IMR-90 (cell line): ENCODE measurements at regions not wholly inside any gene's neighbourhood (a gene's known extent, or its start where the extent isn't known, plus 50 kb on each side); places are given as distances from the start of the nearest gene placed in this dataset.

ENCODE experiments used
- ATAC-seq: fragments of 200-7000 bp; cut with Tn5 transposase; 2 replicates; pipeline ENCODE4 v1.9.1; 2020; ENCODE audit warnings: low read depth, mild to moderate bottlenecking, moderate library complexity
- BruUV-seq: library from RNA; stranded (reverse); fragments of 400-500 nt; replicated peaks from 2 replicates; lab custom pipeline; 2021; lab: Mats Ljungman, UMichigan
- CTCF ChIA-PET: fragments of 300-600 bp; formaldehyde crosslinking; extraction: SDS; loops from one replicate; lab custom pipeline; 2021; ENCODE audit warnings: antibody characterized with exemption; lab: Yijun Ruan, JAX
- POLR2A ChIA-PET: fragments of 300-600 bp; sonication (Branson Sonifier 250); formaldehyde crosslinking; loops from one replicate; lab custom pipeline; 2022; ENCODE audit warnings: antibody characterized with exemption; ENCODE audit not compliant: unreplicated experiment; lab: Charles Lee
- DNase-seq: peaks from one replicate; pipeline ENCODE4 v3.0.0; 2013
- H2AFZ ChIP-seq: replicated peaks from 2 replicates; pipeline ENCODE3; 2013; ENCODE audit warnings: low read length, mild to moderate bottlenecking; ENCODE audit not compliant: poor library complexity
- H2AK5ac ChIP-seq: 2 replicates; pipeline ENCODE4 v1.6.1; 2013; ENCODE audit warnings: low read depth, low read length, inconsistent platforms
- H2AK9ac ChIP-seq: replicated peaks from 2 replicates; pipeline ENCODE3; 2013; ENCODE audit warnings: mild to moderate bottlenecking, low read depth, low read length, moderate library complexity; ENCODE audit not compliant: poor library complexity
- H2BK120ac ChIP-seq: 2 replicates; pipeline ENCODE4 v1.6.1; 2013; ENCODE audit warnings: low read depth, low read length, inconsistent platforms
- H2BK15ac ChIP-seq: 3 replicates; pipeline ENCODE4 v1.6.1; 2013; ENCODE audit warnings: low read depth, low read length, inconsistent platforms
- H2BK20ac ChIP-seq: 2 replicates; pipeline ENCODE4 v1.6.1; 2013; ENCODE audit warnings: low read depth, mild to moderate bottlenecking, inconsistent platforms, low read length, moderate library complexity
- H2BK5ac ChIP-seq: 2 replicates; pipeline ENCODE4 v1.6.1; 2013; ENCODE audit warnings: mild to moderate bottlenecking, low read depth, low read length, inconsistent platforms; ENCODE audit not compliant: poor library complexity, severe bottlenecking
- H3K14ac ChIP-seq: replicated peaks from 2 replicates; pipeline ENCODE4 v1.6.1; 2013; ENCODE audit warnings: low read depth, low read length, inconsistent platforms
- H3K18ac ChIP-seq: 2 replicates; pipeline ENCODE4 v1.6.1; 2013; ENCODE audit warnings: low read depth, low read length, control low read depth
- H3K23ac ChIP-seq: 2 replicates; pipeline ENCODE4 v1.6.1; 2013; ENCODE audit warnings: low read depth, low read length, inconsistent platforms
- H3K27ac ChIP-seq: 2 replicates; pipeline ENCODE4 v1.5.1; 2013; ENCODE audit warnings: mild to moderate bottlenecking, control low read depth, low read length; ENCODE audit not compliant: insufficient read depth
- H3K27me3 ChIP-seq: 2 replicates; pipeline ENCODE4 v1.6.1; 2013; ENCODE audit warnings: low read length; ENCODE audit not compliant: control insufficient read depth, insufficient read depth
- H3K36me3 ChIP-seq: 2 replicates; pipeline ENCODE4 v1.6.1; 2013; ENCODE audit warnings: low read length, mixed read lengths; ENCODE audit not compliant: control insufficient read depth, insufficient read depth
- H3K4ac ChIP-seq: 2 replicates; pipeline ENCODE4 v1.6.1; 2013; ENCODE audit warnings: low read depth, low read length, inconsistent platforms
- H3K4me1 ChIP-seq: 2 replicates; pipeline ENCODE4 v1.6.1; 2013; ENCODE audit warnings: low read length, mixed read lengths; ENCODE audit not compliant: control insufficient read depth, insufficient read depth
- H3K4me2 ChIP-seq: 2 replicates; pipeline ENCODE4 v1.6.1; 2013; ENCODE audit warnings: low read depth, mild to moderate bottlenecking, control low read depth, low read length, moderate library complexity
- H3K4me3 ChIP-seq: 2 replicates; pipeline ENCODE4 v1.5.1; 2013; ENCODE audit warnings: low read depth, mild to moderate bottlenecking, control low read depth, low read length, moderate library complexity; ENCODE audit not compliant: insufficient read depth
- H3K56ac ChIP-seq: 2 replicates; pipeline ENCODE4 v1.6.1; 2013; ENCODE audit warnings: low read length, inconsistent platforms; ENCODE audit not compliant: insufficient read depth; ENCODE audit errors: extremely low read depth
- H3K79me1 ChIP-seq, 2 experiments: 2 replicates each; pipeline ENCODE4 v1.6.1; 2013; ENCODE audit warnings: low read length in 2 of 2, inconsistent platforms in 1 of 2, low read depth in 1 of 2
- H3K9ac ChIP-seq: 2 replicates; pipeline ENCODE4 v1.6.1; 2013; ENCODE audit warnings: low read depth, low read length, control low read depth
- H3K9me1 ChIP-seq: 2 replicates; pipeline ENCODE4 v1.6.1; 2013; ENCODE audit warnings: low read length, inconsistent platforms; ENCODE audit not compliant: insufficient read depth
- H3K9me3 ChIP-seq: 2 replicates; pipeline ENCODE4 v1.6.1; 2013; ENCODE audit warnings: low read length; ENCODE audit not compliant: control insufficient read depth, insufficient read depth
- H4K20me1 ChIP-seq: 2 replicates; pipeline ENCODE4 v1.6.1; 2013; ENCODE audit warnings: low read length, inconsistent platforms; ENCODE audit not compliant: insufficient read depth
- H4K5ac ChIP-seq: 2 replicates; pipeline ENCODE4 v1.6.1; 2013; ENCODE audit warnings: mild to moderate bottlenecking, low read depth, low read length, control low read depth
- H4K8ac ChIP-seq, 2 experiments: 2 replicates each; pipeline ENCODE4 v1.6.1; 2013; ENCODE audit warnings: low read depth in 2 of 2, low read length in 2 of 2, control low read depth in 1 of 2, inconsistent platforms in 1 of 2
- H4K91ac ChIP-seq: 2 replicates; pipeline ENCODE4 v1.6.1; 2013; ENCODE audit warnings: low read depth, low read length, inconsistent platforms; ENCODE audit not compliant: insufficient read depth
- BHLHE40 ChIP-seq: fragments of 150-350 bp; IDR thresholded peaks from 2 replicates; pipeline ENCODE4 v1.6.1; 2016; ENCODE audit warnings: mild to moderate bottlenecking, low read depth, low read length
- CEBPB ChIP-seq: IDR thresholded peaks from 2 replicates; pipeline ENCODE4 v1.6.1; 2012; ENCODE audit warnings: low read depth, low read length, improper control_type of control experiment
- CHD1 ChIP-seq: IDR thresholded peaks from 2 replicates; pipeline ENCODE4 v1.6.1; 2012; ENCODE audit warnings: low read depth, low read length, improper control_type of control experiment
- CTCF ChIP-seq: conservative IDR thresholded peaks from 2 replicates; pipeline ENCODE4 v1.5.1; 2012; ENCODE audit warnings: mild to moderate bottlenecking, low read depth, low read length, improper control_type of control experiment
- FOS ChIP-seq: fragments of 150-350 bp; IDR thresholded peaks from 2 replicates; pipeline ENCODE4 v1.6.1; 2016; ENCODE audit warnings: low read depth, low read length
- MAFK ChIP-seq: IDR thresholded peaks from 2 replicates; pipeline ENCODE4 v1.6.1; 2012; ENCODE audit warnings: low read depth, low read length, improper control_type of control experiment
- MXI1 ChIP-seq: IDR thresholded peaks from 2 replicates; pipeline ENCODE4 v1.6.1; 2012; ENCODE audit warnings: low read depth, mild to moderate bottlenecking, low read length, moderate library complexity, borderline replicate concordance
- NFE2L2 ChIP-seq: fragments of 150-350 bp; IDR thresholded peaks from 2 replicates; pipeline ENCODE4 v1.6.1; 2016; ENCODE audit warnings: low read depth, mild to moderate bottlenecking, low read length
- POLR2A ChIP-seq: IDR thresholded peaks from 2 replicates; pipeline ENCODE4 v1.6.1; 2012; ENCODE audit warnings: mild to moderate bottlenecking, low read depth, low read length
- RAD21 ChIP-seq: IDR thresholded peaks from 2 replicates; pipeline ENCODE4 v1.6.1; 2012; ENCODE audit warnings: low read length, improper control_type of control experiment
- RCOR1 ChIP-seq: IDR thresholded peaks from 2 replicates; pipeline ENCODE4 v1.6.1; 2012; ENCODE audit warnings: mild to moderate bottlenecking, low read length, improper control_type of control experiment; ENCODE audit not compliant: insufficient replicate concordance
- RFX5 ChIP-seq: IDR thresholded peaks from 2 replicates; pipeline ENCODE4 v1.8.0; 2012; ENCODE audit warnings: low read depth, mild to moderate bottlenecking, low read length, moderate library complexity
- WGBS, 2 experiments: methylation state at CpG; one replicate each; pipeline versions ENCODE4 v1.1.5 to v1.1.7; 2013; ENCODE audit warnings: missing lambda C conversion rate in 2 of 2; ENCODE audit not compliant: insufficient read length in 1 of 2; ENCODE audit errors: extremely low coverage in 2 of 2; 5-methylcytosine and 5-hydroxymethylcytosine counted together
- dilution Hi-C: fragments of 300-500 bp; cut with HindIII; formaldehyde crosslinking; loops from one replicate; pipeline ENCODE4 v1.14.3; 2018; ENCODE audit warnings: low sequenced_read_pairs; ENCODE audit not compliant: unreplicated experiment
- in situ Hi-C: fragments of 300-500 bp; cut with MboI; formaldehyde crosslinking; loops from 3 replicates; pipeline ENCODE4 v1.14.3; 2019; ENCODE audit warnings: low sequenced_read_pairs, inconsistent platforms, mixed read lengths
- intact Hi-C: fragments of 100-400 bp; cut with micrococcal nuclease; formaldehyde crosslinking; loops from 2 replicates; pipeline ENCODE4 v1.10.0; 2022
- TF ChIP-seq, protein P1 (sequence below): fragments of 150-350 bp; IDR thresholded peaks from 2 replicates; pipeline ENCODE4 v1.6.1; 2017; ENCODE audit warnings: mild to moderate bottlenecking, antibody characterized with exemption, low read length, low read depth

DNA sequence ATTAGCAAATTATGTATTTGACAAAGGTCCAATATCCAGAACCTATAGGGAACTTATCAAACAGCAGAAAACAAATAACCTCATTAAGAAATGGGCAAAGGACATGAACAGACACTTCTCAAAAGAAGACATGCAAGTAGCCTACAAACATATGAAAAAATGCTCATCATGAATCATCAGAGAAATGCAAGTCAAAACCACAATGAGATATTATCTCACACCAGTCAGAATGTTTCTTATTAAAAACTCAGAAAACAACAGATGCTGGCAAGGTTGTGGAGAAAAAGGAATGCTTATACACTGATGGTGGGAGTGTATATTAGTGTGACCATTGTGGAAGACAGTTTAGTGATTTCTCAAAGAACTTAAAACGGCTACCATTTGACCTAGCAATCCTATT, 116.1 kb upstream of the CRBN start:
- WGBS, 2 experiments, result no CpG with 5 or more reads among the region's 1 CpG
- Histone ChIP-seq H3K36me3 (no peaks in the 10 kb centered on the region), H2AK9ac (no peak overlapping the region), H3K9me1 (no peaks in the 10 kb centered on the region), H3K14ac (no peak overlapping the region), H3K23ac (no peak overlapping the region), H3K4me2 (no peak overlapping the region), H3K79me1 (no peaks in the 10 kb centered on the region), H3K4me3 (no peak overlapping the region), H3K27me3 (no peaks in the 10 kb centered on the region), H4K5ac (no peak overlapping the region), H3K4me1 (no peaks in the 10 kb centered on the region), H2BK15ac (no peak overlapping the region), H2BK5ac (no peak overlapping the region), H4K20me1 (no peaks in the 10 kb centered on the region), H2BK120ac (no peak overlapping the region), H3K18ac (no peak overlapping the region), H3K56ac (no peak overlapping the region), H4K91ac (no peak overlapping the region), H4K8ac (no peak overlapping the region), H2AK5ac (no peak overlapping the region), H3K27ac (no peak overlapping the region), H3K9ac (no peak overlapping the region), H2AFZ (no peak overlapping the region), H3K9me3 (peaks cover 3% of the 10 kb centered on the region; the same call in 1 of the 2 replicates), H3K4ac (no peak overlapping the region), H2BK20ac (no peak overlapping the region)
- no TSS peak for BruUV-seq
- ChIA-PET CTCF (no interaction called here), POLR2A (no interaction called here)
- in situ Hi-C loops (no loop called here), dilution Hi-C loops (no loop called here), intact Hi-C loops (no loop called here)
- TF ChIP-seq CEBPB (no peak), MXI1 (no peak), POLR2A (no peak), RFX5 (no peak), BHLHE40 (no peak), NFE2L2 (no peak), RAD21 (no peak), MAFK (no peak), CHD1 (no peak), RCOR1 (no peak), CTCF (no peak), FOS (no peak)
- TF ChIP-seq, protein P1, sequence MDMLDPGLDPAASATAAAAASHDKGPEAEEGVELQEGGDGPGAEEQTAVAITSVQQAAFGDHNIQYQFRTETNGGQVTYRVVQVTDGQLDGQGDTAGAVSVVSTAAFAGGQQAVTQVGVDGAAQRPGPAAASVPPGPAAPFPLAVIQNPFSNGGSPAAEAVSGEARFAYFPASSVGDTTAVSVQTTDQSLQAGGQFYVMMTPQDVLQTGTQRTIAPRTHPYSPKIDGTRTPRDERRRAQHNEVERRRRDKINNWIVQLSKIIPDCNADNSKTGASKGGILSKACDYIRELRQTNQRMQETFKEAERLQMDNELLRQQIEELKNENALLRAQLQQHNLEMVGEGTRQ, result no peak
- DNase-seq (no peak), ATAC-seq (no peak)
